GM21423 (cell line): ENCODE measurements at regions not wholly inside any gene's neighbourhood (a gene's known extent, or its start where the extent isn't known, plus 50 kb on each side); places are given as distances from the start of the nearest gene placed in this dataset.

Experiments used
- ATAC-seq: cut with Tn5 transposase; IDR thresholded peaks from one replicate; pipeline ENCODE4 v1.9.1; 2021; ENCODE audit warnings: mild to moderate bottlenecking, moderate library complexity; ENCODE audit not compliant: unreplicated experiment

DNA sequence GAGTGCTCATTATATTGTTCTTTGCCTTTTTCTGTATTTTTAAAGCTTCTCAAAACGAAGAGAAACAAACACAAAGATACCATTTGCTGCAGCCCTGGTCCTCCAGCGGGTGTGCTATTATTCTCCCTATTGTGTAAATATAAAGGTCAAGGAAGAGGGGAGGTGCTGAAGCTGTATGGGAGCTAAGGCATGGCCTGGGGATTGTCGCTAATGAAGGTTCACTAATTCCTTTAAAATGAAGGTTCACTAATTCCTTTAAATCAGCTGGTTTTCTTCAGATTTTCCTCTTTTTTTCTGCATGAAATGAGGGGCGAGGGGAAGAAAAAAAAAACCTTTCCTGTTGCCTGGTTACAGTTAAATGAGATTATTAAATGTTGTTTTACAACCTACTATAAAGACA lies 74.5 kb upstream of the MAP1B start:
- ATAC-seq, result no peak

DNA sequence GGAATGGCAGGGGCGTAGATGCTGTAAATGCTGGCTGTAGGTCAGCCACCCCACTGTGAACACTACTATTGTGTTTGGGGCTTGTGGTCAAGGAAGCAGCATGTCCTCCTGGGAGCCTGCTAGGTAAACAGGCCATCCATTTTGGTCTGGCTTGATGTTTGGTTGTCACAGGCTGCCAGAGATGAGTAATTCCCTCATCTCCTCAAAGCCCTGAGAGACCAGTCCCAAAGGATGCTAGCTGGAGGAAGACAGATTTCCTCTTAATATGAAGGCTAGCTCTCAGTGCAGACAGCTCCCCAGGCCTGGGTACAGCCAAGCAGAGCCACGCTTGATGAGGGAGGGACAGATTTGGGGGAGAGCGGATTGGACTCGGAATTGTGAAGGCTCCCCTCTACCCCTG lies 72.5 kb upstream of the MAP1B start:
- ATAC-seq, result no peak

DNA sequence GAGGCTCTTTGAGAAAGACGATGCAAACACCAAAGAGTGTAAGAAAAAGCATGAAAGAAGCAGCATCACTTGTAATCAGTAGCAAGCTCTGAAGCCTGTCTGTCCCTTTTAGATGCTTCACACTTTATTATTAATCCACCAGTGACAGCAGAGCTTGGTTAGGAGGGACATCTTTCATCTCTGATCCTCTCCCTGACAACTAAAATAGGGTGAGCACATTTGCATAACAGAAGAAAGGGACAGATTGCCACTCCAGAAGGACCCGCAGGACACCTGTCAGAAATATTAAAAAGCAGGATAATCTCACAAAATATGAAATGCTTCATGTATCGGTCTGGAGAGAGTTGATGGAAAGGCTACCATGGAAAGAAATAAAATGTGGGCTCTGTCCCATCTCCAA lies 71.4 kb upstream of the MAP1B start:
- no peak for ATAC-seq

DNA sequence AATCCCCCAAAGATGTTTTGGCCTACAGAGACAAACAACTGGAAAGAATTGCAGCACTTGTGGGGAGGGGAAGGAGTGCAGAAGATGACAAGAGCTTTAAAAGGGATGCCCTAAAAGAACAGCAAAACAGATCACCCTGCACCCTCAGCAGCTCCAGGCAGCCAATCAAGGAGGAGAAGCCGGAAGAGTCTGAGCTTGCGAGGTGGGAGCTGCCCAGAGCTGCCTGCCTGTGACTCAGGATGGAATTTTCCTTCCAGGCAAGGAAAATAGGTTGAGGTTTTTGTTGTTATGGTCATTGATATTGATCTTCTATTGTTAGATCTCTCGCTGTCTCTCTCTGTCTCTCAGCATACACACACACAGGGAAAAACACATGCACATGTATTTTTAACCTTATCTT lies 70.3 kb upstream of the MAP1B start:
- ATAC-seq, result no peak

DNA sequence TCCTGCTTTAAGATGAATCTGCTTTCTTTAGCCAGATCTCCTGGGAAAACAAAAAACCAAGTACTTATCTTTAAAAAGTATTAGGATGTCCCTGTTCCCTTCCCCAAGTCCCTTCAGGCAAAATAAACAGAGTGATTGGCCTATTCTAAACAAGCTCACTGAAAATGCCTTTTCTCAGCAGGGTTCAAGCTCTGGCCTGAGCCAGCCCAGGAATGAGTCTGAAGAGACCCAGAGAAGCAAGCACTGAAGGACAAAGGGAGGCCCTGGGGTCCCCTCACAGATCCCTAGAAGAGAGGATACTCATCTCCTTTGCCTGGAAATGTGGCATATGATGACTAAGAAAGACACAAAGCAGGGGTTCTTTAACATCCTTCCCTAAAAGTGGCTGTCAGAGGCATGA lies 66.8 kb upstream of the MAP1B start:
- no peak for ATAC-seq

DNA sequence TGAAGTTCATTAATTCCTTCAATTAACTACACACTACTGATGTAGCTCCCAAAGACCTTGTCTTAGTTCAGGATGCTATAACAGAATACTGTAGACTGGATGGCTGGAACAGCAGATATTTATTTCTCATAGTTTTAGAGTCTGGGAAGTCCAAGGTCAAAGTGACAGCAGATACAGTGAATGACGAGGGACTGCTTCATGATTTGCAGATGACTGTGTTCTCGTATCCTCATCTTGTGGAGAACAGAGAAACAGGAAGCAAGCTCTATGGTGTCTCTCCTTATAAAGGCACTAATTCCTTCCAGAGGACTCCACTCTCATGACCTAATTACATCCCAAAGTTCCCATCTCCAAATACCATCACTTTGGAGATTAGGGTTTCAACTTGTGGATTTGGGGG lies 65.6 kb upstream of the MAP1B start:
- ATAC-seq, result no peak

DNA sequence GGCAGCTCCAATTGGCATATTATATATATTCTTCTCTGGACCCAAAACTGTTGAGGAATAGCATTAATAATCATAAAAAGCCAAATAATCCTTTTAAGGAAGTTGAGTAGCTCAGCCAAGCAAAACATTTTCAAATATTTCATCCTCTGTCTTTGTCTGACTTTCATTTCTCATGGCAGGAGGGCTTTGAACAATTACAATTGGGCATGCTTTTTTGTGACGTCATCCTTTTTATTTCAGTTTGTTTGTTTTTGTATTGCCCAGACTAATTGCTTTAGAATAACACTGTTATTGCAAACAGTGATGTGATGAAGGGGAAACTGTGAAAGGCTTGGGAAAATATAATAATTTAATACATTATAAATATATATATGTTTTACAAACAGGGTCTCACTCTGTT lies 65.2 kb upstream of the MAP1B start:
- ATAC-seq, result no peak

DNA sequence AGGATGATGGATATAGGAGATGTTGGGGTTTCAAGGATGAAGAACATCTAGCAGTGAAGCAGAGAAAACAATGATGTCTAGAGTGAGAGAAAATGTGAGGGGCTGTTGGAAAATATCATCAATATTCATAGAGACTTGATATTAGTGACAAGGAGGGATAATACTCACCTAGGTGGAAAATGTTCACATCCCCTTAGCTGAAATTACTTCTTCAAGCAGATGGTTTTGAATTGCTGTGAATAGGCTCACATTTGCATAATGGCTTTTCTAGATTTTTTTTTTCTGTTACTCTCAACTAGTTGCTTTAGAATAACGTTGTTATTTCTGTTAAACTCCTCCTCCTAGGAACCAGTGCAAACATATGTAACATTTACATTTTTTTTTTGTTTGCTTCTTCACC lies 61.6 kb upstream of the MAP1B start:
- ATAC-seq, result no peak

DNA sequence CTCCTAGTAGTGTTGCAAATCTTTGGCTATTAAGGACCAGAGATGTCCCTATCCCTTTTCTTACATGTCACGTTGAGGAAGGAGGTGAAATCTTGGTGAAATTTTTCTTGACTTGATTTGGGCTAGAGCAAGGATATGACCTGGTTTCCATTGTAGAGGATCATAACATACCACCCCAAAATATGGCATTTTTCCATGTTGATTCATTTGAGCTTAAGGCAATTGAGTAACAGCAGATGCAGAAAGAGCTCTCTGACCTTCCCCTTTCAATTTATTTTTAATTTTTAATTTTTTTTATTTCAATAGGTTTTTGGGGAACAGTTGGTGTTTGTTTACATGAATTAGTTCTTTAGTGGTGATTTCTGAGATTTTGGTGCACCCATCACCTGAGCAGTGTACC lies 61.2 kb upstream of the MAP1B start:
- ATAC-seq, result no peak

DNA sequence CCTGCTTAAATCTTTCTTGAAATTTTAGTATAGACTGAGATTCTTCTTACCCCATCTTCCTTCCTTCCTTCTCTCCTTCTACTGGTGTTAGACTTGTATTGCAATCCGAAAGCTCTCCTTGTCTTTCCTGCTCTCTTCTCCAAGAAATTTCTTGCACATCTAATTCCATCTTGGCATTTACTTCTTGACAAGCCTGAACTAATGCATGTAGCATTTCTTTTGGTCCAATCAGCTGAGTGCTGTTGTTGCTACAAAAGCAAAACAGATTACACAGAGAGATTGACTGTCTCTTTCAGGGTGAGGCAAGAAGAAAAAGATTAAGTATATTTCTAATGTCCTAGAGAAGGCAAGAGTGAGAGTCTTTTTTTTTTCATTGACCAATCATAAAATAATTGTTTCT lies 51.6 kb upstream of the MAP1B start:
- no peak for ATAC-seq
